ENCODE measurements at regions not wholly inside any gene's neighbourhood (a gene's known extent, or its start where the extent isn't known, plus 50 kb on each side); places are given as distances from the start of the nearest gene placed in this dataset.
"Not testable (repeated sequence)": the region's sequence is repeated elsewhere in the genome, so short reads cannot be mapped to it uniquely, and the experiment has no call there.

GRCh38 chr1:30518186-30518585, 205.2 kb downstream of the MATN1 start:
- no peak for TF ChIP-seq CTCF (IDR thresholded peaks at IDR 0.05; ENCODE audit: low read depth, low read length)
- H3K4me3 ChIP-seq (ENCODE audit: low read depth, low read length), result no peak overlapping the region

GRCh38 chr1:30517666-30518065, 205.7 kb downstream of the MATN1 start:
- not testable (repeated sequence) for H3K4me3 ChIP-seq (ENCODE audit: low read depth, low read length)

GRCh38 chr1:30517241-30517640, 206.1 kb downstream of the MATN1 start:
- not testable (repeated sequence) for H3K4me3 ChIP-seq (ENCODE audit: low read depth, low read length)

- TF ChIP-seq CTCF (IDR thresholded peaks at IDR 0.05; ENCODE audit: low read depth, low read length), result no peak
These were observed 206.9 kb downstream of the MATN1 start for GRCh38 chr1:30516485-30516858.

GRCh38 chr1:30515755-30516484, 207.5 kb downstream of the MATN1 start:
- TF ChIP-seq CTCF (IDR thresholded peaks at IDR 0.05; ENCODE audit: low read depth, low read length), result no peak
- no peak overlapping the region for H3K4me3 ChIP-seq (ENCODE audit: low read depth, low read length)

More at GRCh38 chr1:30516485-30516858, 206.9 kb downstream of the MATN1 start:
- H3K4me3 ChIP-seq (ENCODE audit: low read depth, low read length), result no peak overlapping the region

GRCh38 chr1:30514945-30515344, 208.4 kb downstream of the MATN1 start:
- H3K4me3 ChIP-seq (ENCODE audit: low read depth, low read length), result no peak overlapping the region
- TF ChIP-seq CTCF (IDR thresholded peaks at IDR 0.05; ENCODE audit: low read depth, low read length), result no peak

GRCh38 chr1:30514137-30514654, 209.2 kb downstream of the MATN1 start:
- no peak for TF ChIP-seq CTCF (IDR thresholded peaks at IDR 0.05; ENCODE audit: low read depth, low read length)
- H3K4me3 ChIP-seq (ENCODE audit: low read depth, low read length), result no peak overlapping the region

GRCh38 chr1:30513396-30514136, 209.8 kb downstream of the MATN1 start:
- no peak for TF ChIP-seq CTCF (IDR thresholded peaks at IDR 0.05; ENCODE audit: low read depth, low read length)
- no peak overlapping the region for H3K4me3 ChIP-seq (ENCODE audit: low read depth, low read length)

Data from WI38 (cell line).